Choroid plexus epithelial cell (primary cell): ENCODE measurements at regions not wholly inside any gene's neighbourhood (a gene's known extent, or its start where the extent isn't known, plus 50 kb on each side); places are given as distances from the start of the nearest gene placed in this dataset.

Experiments used
- DNase-seq: peaks from one replicate; pipeline ENCODE4 v3.0.0-alpha.2; 2010; ENCODE audit warnings: low read depth
- H3K4me3 ChIP-seq: 2 replicates; pipeline ENCODE4 v1.5.1; 2011; ENCODE audit warnings: low read depth, mild to moderate bottlenecking, control low read depth, low read length, moderate library complexity
- CTCF ChIP-seq: conservative IDR thresholded peaks from 2 replicates; pipeline ENCODE4 v1.5.1; 2011; ENCODE audit warnings: low read depth, mild to moderate bottlenecking, control low read depth, inconsistent platforms, low read length, moderate library complexity

DNA sequence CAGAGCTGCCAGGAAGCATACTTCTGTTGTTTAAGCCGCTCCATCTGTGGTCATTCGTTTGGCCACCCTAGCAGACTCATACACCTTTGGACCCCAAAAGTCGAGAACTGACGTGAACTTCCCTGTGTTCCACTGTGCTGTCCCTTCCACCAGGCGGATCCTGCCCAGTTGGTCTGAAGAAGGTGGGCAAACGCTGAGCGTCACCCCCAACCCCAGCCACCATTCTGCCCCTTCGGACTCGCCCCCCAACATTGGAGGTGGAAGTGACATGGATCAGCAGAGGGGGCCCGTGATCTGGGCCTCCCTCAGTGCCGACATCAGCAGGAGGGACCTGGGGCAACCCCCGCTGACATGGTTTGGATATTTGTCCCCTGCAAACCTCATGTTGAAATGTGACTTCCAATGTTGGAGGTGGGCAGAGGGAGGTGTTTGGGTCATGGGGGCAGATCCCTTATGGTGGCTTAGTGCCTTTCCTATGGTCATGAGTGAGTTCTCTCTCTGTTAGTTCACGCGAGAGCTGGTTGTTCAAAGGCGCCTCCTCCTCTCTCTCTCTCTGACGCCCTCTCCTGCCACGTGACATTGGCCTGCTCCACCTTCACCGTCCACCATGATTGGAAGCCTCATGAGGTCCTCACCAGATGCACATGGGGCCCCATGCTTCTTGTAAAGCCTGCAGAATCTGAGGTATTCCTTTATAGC is 93.6 kb upstream of the ZNF507 start:
- no peak for DNase-seq
- TF ChIP-seq CTCF: no peak
- no peak overlapping the region for H3K4me3 ChIP-seq

DNA sequence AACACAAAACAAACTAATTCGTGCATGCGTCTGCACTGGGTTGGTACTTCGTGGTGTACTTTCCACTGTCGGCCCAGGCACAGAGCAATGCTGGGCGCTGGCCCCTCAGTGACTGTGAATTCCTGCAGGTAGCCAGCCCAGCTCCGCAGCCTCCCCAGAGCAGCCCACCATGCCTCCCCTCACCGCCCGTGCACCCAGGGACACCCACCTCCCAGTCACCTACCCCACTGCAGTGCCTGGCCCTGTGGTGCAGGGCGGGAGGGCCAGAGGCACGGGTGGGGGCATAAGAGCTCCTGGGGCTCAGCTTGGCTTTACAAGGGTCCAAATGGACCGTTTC is 93.1 kb upstream of the ZNF507 start:
- no peak overlapping the region for H3K4me3 ChIP-seq
- DNase-seq: no peak
- no peak for TF ChIP-seq CTCF

- TF ChIP-seq CTCF: no peak
- no peak overlapping the region for H3K4me3 ChIP-seq
- no peak for DNase-seq
Observed at GRCh38 chr19:32253683-32254508, 91.5 kb upstream of the ZNF507 start.

GRCh38 chr19:32254509-32254890 is 90.9 kb upstream of the ZNF507 start:
- no peak for DNase-seq
- H3K4me3 ChIP-seq: no peak overlapping the region
- no peak for TF ChIP-seq CTCF

GRCh38 chr19:32255536-32256295 is 89.7 kb upstream of the ZNF507 start:
- DNase-seq: no peak
- TF ChIP-seq CTCF: no peak
- H3K4me3 ChIP-seq: no peak overlapping the region

GRCh38 chr19:32256341-32256975 is 89.0 kb upstream of the ZNF507 start:
- DNase-seq: no peak
- no peak for TF ChIP-seq CTCF
- no peak overlapping the region for H3K4me3 ChIP-seq
